IMR-90 (cell line): ENCODE measurements at regions not wholly inside any gene's neighbourhood (a gene's known extent, or its start where the extent isn't known, plus 50 kb on each side); places are given as distances from the start of the nearest gene placed in this dataset.

Experiments
- ATAC-seq: fragments of 200-7000 bp; cut with Tn5 transposase; 2 replicates; pipeline ENCODE4 v1.9.1; 2020; ENCODE audit warnings: low read depth, mild to moderate bottlenecking, moderate library complexity
- BruUV-seq: library from RNA; stranded (reverse); fragments of 400-500 nt; replicated peaks from 2 replicates; lab custom pipeline; 2021; lab: Mats Ljungman, UMichigan
- CTCF ChIA-PET: fragments of 300-600 bp; formaldehyde crosslinking; extraction: SDS; loops from one replicate; lab custom pipeline; 2021; ENCODE audit warnings: antibody characterized with exemption; lab: Yijun Ruan, JAX
- POLR2A ChIA-PET: fragments of 300-600 bp; sonication (Branson Sonifier 250); formaldehyde crosslinking; loops from one replicate; lab custom pipeline; 2022; ENCODE audit warnings: antibody characterized with exemption; ENCODE audit not compliant: unreplicated experiment; lab: Charles Lee
- DNase-seq: peaks from one replicate; pipeline ENCODE4 v3.0.0; 2013
- H2AFZ ChIP-seq: replicated peaks from 2 replicates; pipeline ENCODE3; 2013; ENCODE audit warnings: low read length, mild to moderate bottlenecking; ENCODE audit not compliant: poor library complexity
- H2AK5ac ChIP-seq: 2 replicates; pipeline ENCODE4 v1.6.1; 2013; ENCODE audit warnings: low read depth, low read length, inconsistent platforms
- H2AK9ac ChIP-seq: replicated peaks from 2 replicates; pipeline ENCODE3; 2013; ENCODE audit warnings: mild to moderate bottlenecking, low read depth, low read length, moderate library complexity; ENCODE audit not compliant: poor library complexity
- H2BK120ac ChIP-seq: 2 replicates; pipeline ENCODE4 v1.6.1; 2013; ENCODE audit warnings: low read depth, low read length, inconsistent platforms
- H2BK15ac ChIP-seq: 3 replicates; pipeline ENCODE4 v1.6.1; 2013; ENCODE audit warnings: low read depth, low read length, inconsistent platforms
- H2BK20ac ChIP-seq: 2 replicates; pipeline ENCODE4 v1.6.1; 2013; ENCODE audit warnings: low read depth, mild to moderate bottlenecking, inconsistent platforms, low read length, moderate library complexity
- H2BK5ac ChIP-seq: 2 replicates; pipeline ENCODE4 v1.6.1; 2013; ENCODE audit warnings: mild to moderate bottlenecking, low read depth, low read length, inconsistent platforms; ENCODE audit not compliant: poor library complexity, severe bottlenecking
- H3K14ac ChIP-seq: replicated peaks from 2 replicates; pipeline ENCODE4 v1.6.1; 2013; ENCODE audit warnings: low read depth, low read length, inconsistent platforms
- H3K18ac ChIP-seq: 2 replicates; pipeline ENCODE4 v1.6.1; 2013; ENCODE audit warnings: low read depth, low read length, control low read depth
- H3K23ac ChIP-seq: 2 replicates; pipeline ENCODE4 v1.6.1; 2013; ENCODE audit warnings: low read depth, low read length, inconsistent platforms
- H3K27ac ChIP-seq: 2 replicates; pipeline ENCODE4 v1.5.1; 2013; ENCODE audit warnings: mild to moderate bottlenecking, control low read depth, low read length; ENCODE audit not compliant: insufficient read depth
- H3K27me3 ChIP-seq: 2 replicates; pipeline ENCODE4 v1.6.1; 2013; ENCODE audit warnings: low read length; ENCODE audit not compliant: control insufficient read depth, insufficient read depth
- H3K36me3 ChIP-seq: 2 replicates; pipeline ENCODE4 v1.6.1; 2013; ENCODE audit warnings: low read length, mixed read lengths; ENCODE audit not compliant: control insufficient read depth, insufficient read depth
- H3K4ac ChIP-seq: 2 replicates; pipeline ENCODE4 v1.6.1; 2013; ENCODE audit warnings: low read depth, low read length, inconsistent platforms
- H3K4me1 ChIP-seq: 2 replicates; pipeline ENCODE4 v1.6.1; 2013; ENCODE audit warnings: low read length, mixed read lengths; ENCODE audit not compliant: control insufficient read depth, insufficient read depth
- H3K4me2 ChIP-seq: 2 replicates; pipeline ENCODE4 v1.6.1; 2013; ENCODE audit warnings: low read depth, mild to moderate bottlenecking, control low read depth, low read length, moderate library complexity
- H3K4me3 ChIP-seq: 2 replicates; pipeline ENCODE4 v1.5.1; 2013; ENCODE audit warnings: low read depth, mild to moderate bottlenecking, control low read depth, low read length, moderate library complexity; ENCODE audit not compliant: insufficient read depth
- H3K56ac ChIP-seq: 2 replicates; pipeline ENCODE4 v1.6.1; 2013; ENCODE audit warnings: low read length, inconsistent platforms; ENCODE audit not compliant: insufficient read depth; ENCODE audit errors: extremely low read depth
- H3K79me1 ChIP-seq, 2 experiments: 2 replicates each; pipeline ENCODE4 v1.6.1; 2013; ENCODE audit warnings: low read length in 2 of 2, inconsistent platforms in 1 of 2, low read depth in 1 of 2
- H3K9ac ChIP-seq: 2 replicates; pipeline ENCODE4 v1.6.1; 2013; ENCODE audit warnings: low read depth, low read length, control low read depth
- H3K9me1 ChIP-seq: 2 replicates; pipeline ENCODE4 v1.6.1; 2013; ENCODE audit warnings: low read length, inconsistent platforms; ENCODE audit not compliant: insufficient read depth
- H3K9me3 ChIP-seq: 2 replicates; pipeline ENCODE4 v1.6.1; 2013; ENCODE audit warnings: low read length; ENCODE audit not compliant: control insufficient read depth, insufficient read depth
- H4K20me1 ChIP-seq: 2 replicates; pipeline ENCODE4 v1.6.1; 2013; ENCODE audit warnings: low read length, inconsistent platforms; ENCODE audit not compliant: insufficient read depth
- H4K5ac ChIP-seq: 2 replicates; pipeline ENCODE4 v1.6.1; 2013; ENCODE audit warnings: mild to moderate bottlenecking, low read depth, low read length, control low read depth
- H4K8ac ChIP-seq, 2 experiments: 2 replicates each; pipeline ENCODE4 v1.6.1; 2013; ENCODE audit warnings: low read depth in 2 of 2, low read length in 2 of 2, control low read depth in 1 of 2, inconsistent platforms in 1 of 2
- H4K91ac ChIP-seq: 2 replicates; pipeline ENCODE4 v1.6.1; 2013; ENCODE audit warnings: low read depth, low read length, inconsistent platforms; ENCODE audit not compliant: insufficient read depth
- CEBPB ChIP-seq: IDR thresholded peaks from 2 replicates; pipeline ENCODE4 v1.6.1; 2012; ENCODE audit warnings: low read depth, low read length, improper control_type of control experiment
- CHD1 ChIP-seq: IDR thresholded peaks from 2 replicates; pipeline ENCODE4 v1.6.1; 2012; ENCODE audit warnings: low read depth, low read length, improper control_type of control experiment
- FOS ChIP-seq: fragments of 150-350 bp; IDR thresholded peaks from 2 replicates; pipeline ENCODE4 v1.6.1; 2016; ENCODE audit warnings: low read depth, low read length
- MAFK ChIP-seq: IDR thresholded peaks from 2 replicates; pipeline ENCODE4 v1.6.1; 2012; ENCODE audit warnings: low read depth, low read length, improper control_type of control experiment
- MAZ ChIP-seq: IDR thresholded peaks from 2 replicates; pipeline ENCODE4 v1.6.1; 2012; ENCODE audit warnings: low read depth, mild to moderate bottlenecking, low read length, improper control_type of control experiment, moderate library complexity, borderline replicate concordance
- MXI1 ChIP-seq: IDR thresholded peaks from 2 replicates; pipeline ENCODE4 v1.6.1; 2012; ENCODE audit warnings: low read depth, mild to moderate bottlenecking, low read length, moderate library complexity, borderline replicate concordance
- RCOR1 ChIP-seq: IDR thresholded peaks from 2 replicates; pipeline ENCODE4 v1.6.1; 2012; ENCODE audit warnings: mild to moderate bottlenecking, low read length, improper control_type of control experiment; ENCODE audit not compliant: insufficient replicate concordance
- SMC3 ChIP-seq: fragments of 150-350 bp; IDR thresholded peaks from 2 replicates; pipeline ENCODE4 v1.6.1; 2016; ENCODE audit warnings: low read depth, mild to moderate bottlenecking, antibody characterized with exemption, low read length, moderate library complexity
- WGBS, 2 experiments: methylation state at CpG; one replicate each; pipeline versions ENCODE4 v1.1.5 to v1.1.7; 2013; ENCODE audit warnings: missing lambda C conversion rate in 2 of 2; ENCODE audit not compliant: insufficient read length in 1 of 2; ENCODE audit errors: extremely low coverage in 2 of 2; 5-methylcytosine and 5-hydroxymethylcytosine counted together
- dilution Hi-C: fragments of 300-500 bp; cut with HindIII; formaldehyde crosslinking; loops from one replicate; pipeline ENCODE4 v1.14.3; 2018; ENCODE audit warnings: low sequenced_read_pairs; ENCODE audit not compliant: unreplicated experiment
- in situ Hi-C: fragments of 300-500 bp; cut with MboI; formaldehyde crosslinking; loops from 3 replicates; pipeline ENCODE4 v1.14.3; 2019; ENCODE audit warnings: low sequenced_read_pairs, inconsistent platforms, mixed read lengths
- intact Hi-C: fragments of 100-400 bp; cut with micrococcal nuclease; formaldehyde crosslinking; loops from 2 replicates; pipeline ENCODE4 v1.10.0; 2022
- TF ChIP-seq, protein P1 (sequence below): fragments of 150-350 bp; IDR thresholded peaks from 2 replicates; pipeline ENCODE4 v1.6.1; 2017; ENCODE audit warnings: mild to moderate bottlenecking, antibody characterized with exemption, low read length, low read depth
- TF ChIP-seq, protein P2 (sequence below): conservative IDR thresholded peaks from 2 replicates; pipeline ENCODE4 v1.5.1; 2012; ENCODE audit warnings: mild to moderate bottlenecking, low read depth, low read length, improper control_type of control experiment
- TF ChIP-seq, protein P3 (sequence below): fragments of 150-350 bp; IDR thresholded peaks from 2 replicates; pipeline ENCODE4 v1.6.1; 2016; ENCODE audit warnings: low read depth, mild to moderate bottlenecking, low read length, moderate library complexity, borderline replicate concordance

DNA sequence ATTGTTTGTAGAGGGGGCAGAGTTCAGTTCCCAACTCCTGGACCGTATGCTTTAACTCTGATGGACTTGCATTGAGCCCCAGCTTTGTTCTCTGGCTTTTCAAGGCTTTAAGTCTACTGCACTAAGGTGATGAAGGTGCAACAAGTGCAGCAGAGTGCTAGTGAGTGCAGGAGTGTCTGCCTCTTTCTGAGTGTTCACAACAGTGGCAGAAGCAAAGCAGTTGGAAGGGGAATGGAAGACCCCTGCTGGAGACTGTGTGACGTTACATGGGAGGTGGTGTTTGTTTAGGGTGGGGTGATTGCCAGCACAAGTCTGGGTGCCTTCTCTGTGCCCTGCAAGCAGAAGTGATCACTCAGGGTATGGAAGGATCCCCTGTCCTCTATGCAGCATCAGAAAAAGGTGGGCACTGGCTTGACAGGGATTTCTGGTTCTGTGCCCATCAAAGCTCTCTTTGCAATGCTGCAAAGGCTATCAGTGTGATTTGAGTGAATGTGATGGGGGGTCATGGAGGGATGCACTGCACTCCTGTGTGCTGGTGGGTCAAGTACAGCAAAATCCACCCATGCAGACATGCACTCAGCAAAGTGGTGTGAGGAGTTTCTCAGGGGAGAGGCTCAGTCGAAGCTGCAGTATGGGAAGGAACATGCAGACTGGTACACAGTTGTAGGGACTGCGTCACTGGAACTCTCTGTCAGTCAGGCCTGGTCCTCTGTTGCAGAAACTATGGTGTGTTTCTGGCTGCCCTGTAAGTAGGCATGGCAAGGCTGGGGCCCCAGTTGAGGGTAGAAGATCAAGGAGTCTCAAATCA lies 70.9 kb upstream of the UGT2B7 start:
- Histone ChIP-seq H2BK120ac (no peak overlapping the region), H2AFZ (peak overlapping the region; percentile 63), H3K4me1 (no peaks in the 10 kb centered on the region), H3K14ac (no peak overlapping the region), H3K79me1 (no peaks in the 10 kb centered on the region), H3K4me2 (no peak overlapping the region), H3K9me3 (no peaks in the 10 kb centered on the region), H3K27me3 (no peaks in the 10 kb centered on the region), H2AK9ac (no peak overlapping the region), H4K20me1 (no peaks in the 10 kb centered on the region), H3K56ac (no peak overlapping the region), H3K27ac (no peak overlapping the region), H3K9ac (no peak overlapping the region), H3K9me1 (no peaks in the 10 kb centered on the region), H4K5ac (no peak overlapping the region), H3K36me3 (no peaks in the 10 kb centered on the region), H3K4ac (no peak overlapping the region), H3K4me3 (no peak overlapping the region), H4K91ac (no peak overlapping the region), H2AK5ac (no peak overlapping the region), H2BK5ac (no peak overlapping the region), H3K23ac (no peak overlapping the region), H2BK15ac (no peak overlapping the region), H3K18ac (no peak overlapping the region), H4K8ac (no peak overlapping the region), H2BK20ac (no peak overlapping the region)
- in situ Hi-C loops (no loop called here), intact Hi-C loops (no loop called here), dilution Hi-C loops (no loop called here)
- no CpG with 5 or more reads among the region's 4 CpGs for WGBS, 2 experiments
- POLR2A ChIA-PET = no interaction called here
- DNase-seq (no peak), ATAC-seq (no peak)
- BruUV-seq = no TSS peak
- CTCF ChIA-PET = interaction anchor here (0.7 kb wide), 1 partner anchor 19 kb away, joined by 3 read pairs; no protein-coding TSS in a partner anchor
- TF ChIP-seq, protein P1, sequence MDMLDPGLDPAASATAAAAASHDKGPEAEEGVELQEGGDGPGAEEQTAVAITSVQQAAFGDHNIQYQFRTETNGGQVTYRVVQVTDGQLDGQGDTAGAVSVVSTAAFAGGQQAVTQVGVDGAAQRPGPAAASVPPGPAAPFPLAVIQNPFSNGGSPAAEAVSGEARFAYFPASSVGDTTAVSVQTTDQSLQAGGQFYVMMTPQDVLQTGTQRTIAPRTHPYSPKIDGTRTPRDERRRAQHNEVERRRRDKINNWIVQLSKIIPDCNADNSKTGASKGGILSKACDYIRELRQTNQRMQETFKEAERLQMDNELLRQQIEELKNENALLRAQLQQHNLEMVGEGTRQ = no peak
- TF ChIP-seq MAZ (no peak), CHD1 (no peak), SMC3 (no peak), CEBPB (no peak), MAFK (no peak), RCOR1 (no peak), MXI1 (no peak), FOS (no peak)
- TF ChIP-seq, protein P2, sequence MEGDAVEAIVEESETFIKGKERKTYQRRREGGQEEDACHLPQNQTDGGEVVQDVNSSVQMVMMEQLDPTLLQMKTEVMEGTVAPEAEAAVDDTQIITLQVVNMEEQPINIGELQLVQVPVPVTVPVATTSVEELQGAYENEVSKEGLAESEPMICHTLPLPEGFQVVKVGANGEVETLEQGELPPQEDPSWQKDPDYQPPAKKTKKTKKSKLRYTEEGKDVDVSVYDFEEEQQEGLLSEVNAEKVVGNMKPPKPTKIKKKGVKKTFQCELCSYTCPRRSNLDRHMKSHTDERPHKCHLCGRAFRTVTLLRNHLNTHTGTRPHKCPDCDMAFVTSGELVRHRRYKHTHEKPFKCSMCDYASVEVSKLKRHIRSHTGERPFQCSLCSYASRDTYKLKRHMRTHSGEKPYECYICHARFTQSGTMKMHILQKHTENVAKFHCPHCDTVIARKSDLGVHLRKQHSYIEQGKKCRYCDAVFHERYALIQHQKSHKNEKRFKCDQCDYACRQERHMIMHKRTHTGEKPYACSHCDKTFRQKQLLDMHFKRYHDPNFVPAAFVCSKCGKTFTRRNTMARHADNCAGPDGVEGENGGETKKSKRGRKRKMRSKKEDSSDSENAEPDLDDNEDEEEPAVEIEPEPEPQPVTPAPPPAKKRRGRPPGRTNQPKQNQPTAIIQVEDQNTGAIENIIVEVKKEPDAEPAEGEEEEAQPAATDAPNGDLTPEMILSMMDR = no peak
- TF ChIP-seq, protein P3, sequence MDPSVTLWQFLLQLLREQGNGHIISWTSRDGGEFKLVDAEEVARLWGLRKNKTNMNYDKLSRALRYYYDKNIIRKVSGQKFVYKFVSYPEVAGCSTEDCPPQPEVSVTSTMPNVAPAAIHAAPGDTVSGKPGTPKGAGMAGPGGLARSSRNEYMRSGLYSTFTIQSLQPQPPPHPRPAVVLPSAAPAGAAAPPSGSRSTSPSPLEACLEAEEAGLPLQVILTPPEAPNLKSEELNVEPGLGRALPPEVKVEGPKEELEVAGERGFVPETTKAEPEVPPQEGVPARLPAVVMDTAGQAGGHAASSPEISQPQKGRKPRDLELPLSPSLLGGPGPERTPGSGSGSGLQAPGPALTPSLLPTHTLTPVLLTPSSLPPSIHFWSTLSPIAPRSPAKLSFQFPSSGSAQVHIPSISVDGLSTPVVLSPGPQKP = no peak
